NCI-H2171 treated with DMSO at 0.1 percent for 48 hours (cell line): ENCODE measurements at regions not wholly inside any gene's neighbourhood (a gene's known extent, or its start where the extent isn't known, plus 50 kb on each side); places are given as distances from the start of the nearest gene placed in this dataset.

Source experiments
- DNase-seq: peaks from one replicate; lab custom pipeline; 2025; lab: John Stamatoyannopoulos, UW

DNA sequence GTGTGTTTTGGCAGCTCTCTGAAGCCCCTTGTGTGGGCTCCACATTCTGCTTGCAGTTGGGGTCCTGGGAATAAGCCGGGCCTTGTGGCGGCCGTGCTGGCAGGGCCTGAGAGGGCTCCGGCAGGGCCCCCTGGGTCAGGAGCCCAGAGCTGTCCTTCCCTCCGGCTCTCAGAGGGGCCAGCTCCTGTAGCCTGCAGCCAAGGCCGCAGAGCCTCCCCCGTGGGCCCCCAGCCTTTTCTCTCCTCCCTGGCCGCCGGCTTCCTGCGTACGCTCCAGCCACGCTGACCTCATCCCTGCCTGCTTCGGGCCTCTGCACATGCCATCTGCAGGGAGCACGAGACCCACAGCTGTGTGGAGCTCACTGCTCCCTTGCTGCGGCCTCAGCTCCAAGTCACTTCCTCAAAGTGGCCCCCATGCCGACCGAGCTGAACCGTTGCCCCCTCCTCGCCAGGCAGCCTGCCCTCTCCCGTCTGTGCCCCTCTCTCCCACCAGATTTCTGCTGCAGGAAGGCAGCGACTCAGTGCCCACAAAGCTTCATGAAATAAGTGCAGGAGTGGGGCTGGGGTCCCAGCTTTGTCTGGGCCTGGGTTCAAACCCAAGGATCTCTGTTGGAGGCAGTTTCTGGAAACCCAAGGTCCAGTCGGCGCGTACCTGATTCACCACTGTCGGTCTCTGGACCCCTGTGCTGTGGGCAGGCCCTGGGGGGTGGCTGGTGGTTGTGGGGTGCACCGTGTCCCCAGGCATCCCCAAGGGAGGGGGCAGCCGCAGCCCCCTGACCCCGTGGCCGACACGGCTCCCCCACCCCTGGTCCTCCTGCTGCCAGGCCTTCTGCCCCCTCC lies 57.1 kb upstream of the NKX1-1 start:
- no peak for DNase-seq

DNA sequence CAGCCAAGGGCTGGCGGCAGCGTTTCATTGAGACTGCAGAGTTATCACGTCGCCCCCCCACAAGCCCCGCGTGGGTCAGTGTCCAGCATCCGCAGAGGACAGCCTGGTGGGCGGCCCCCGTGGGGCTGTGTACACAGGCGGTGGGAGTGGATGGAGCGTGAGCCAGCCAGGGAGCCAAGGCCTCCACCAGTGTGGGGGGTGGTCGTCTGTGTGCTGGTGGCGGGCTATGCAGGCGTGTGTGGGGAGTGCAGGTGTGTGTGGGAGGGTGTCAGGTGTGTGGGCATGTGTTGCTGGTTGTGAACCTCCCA lies 56.5 kb upstream of the NKX1-1 start:
- no peak for DNase-seq

DNA sequence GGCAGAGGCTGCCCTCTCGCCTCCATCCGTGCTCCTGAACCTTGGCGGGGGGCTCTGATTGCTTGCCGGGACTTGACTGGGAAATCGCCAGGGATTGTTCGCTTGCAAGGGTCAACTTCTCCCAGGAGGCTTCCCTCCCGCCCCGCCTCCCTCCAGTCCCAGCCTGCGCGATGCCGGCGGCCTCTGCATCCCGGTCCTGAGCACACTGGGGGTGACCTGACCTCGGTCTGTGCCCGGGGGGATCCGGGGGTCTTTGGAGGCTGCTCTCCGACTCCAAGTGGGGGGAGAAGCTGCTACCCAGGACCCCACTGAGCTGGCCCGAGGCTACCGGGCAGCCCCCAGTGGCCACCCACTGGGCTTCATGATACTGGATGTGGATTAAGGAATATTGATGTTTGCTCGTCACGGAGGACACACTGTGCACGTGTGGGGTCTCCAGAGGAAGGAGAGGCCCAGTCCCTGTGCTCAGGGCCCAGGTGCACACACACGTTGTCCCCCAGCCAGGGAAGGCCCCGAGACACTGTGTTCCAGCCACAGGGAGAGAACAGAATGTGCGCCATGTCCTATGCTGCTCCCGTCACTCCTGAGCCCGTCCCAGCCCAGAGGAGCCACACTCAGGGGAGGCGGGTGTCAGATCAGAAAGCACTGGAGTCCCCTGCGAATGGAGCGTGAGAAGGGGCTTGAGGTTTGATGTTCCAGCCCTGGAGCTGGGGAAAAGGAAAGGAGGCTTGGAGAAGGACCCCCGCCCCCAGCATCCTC lies 55.9 kb upstream of the NKX1-1 start:
- no peak for DNase-seq

DNA sequence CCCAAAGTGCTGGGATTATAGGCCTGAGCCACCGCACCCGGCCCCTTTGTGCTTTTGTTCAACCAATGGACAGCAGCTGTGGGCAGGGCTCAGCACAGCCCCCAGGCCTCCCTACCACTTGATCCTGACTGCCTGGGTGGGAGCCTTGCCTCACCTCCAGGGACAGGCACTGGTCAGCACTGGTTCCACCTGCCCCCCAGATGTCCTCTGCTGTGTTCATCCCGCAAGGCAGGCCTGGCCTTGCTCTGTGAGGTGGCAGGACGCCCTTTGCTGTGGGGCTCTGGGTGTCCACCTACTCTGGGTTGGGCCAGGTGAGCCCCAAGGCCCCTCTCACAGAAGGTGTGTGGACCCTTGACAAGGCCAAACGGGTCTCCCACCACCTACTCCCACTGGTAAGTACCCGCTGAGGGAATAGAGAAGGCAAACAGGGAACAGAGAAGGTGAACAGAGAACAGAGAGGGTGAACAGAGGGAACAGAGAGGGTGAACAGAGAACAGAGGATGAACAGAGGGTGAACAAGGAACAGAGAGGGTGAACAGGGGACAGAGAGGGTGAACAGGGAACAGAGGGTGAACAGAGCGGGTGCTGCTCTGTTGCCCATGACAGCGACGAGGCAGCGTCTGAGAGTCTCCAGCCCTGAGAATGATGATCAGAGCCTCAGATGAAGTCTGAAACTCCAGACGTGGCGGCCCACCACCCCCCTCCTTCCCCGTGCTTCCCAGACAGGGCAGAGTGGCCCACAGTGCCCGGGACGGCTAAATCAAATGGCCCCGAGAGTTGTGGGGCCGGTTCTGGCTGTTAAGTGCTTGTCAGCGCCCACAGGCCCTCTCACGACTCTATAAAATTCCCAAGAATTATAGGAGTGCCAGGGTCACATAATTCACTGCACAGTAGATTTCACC lies 55.0 kb upstream of the NKX1-1 start:
- no peak for DNase-seq

DNA sequence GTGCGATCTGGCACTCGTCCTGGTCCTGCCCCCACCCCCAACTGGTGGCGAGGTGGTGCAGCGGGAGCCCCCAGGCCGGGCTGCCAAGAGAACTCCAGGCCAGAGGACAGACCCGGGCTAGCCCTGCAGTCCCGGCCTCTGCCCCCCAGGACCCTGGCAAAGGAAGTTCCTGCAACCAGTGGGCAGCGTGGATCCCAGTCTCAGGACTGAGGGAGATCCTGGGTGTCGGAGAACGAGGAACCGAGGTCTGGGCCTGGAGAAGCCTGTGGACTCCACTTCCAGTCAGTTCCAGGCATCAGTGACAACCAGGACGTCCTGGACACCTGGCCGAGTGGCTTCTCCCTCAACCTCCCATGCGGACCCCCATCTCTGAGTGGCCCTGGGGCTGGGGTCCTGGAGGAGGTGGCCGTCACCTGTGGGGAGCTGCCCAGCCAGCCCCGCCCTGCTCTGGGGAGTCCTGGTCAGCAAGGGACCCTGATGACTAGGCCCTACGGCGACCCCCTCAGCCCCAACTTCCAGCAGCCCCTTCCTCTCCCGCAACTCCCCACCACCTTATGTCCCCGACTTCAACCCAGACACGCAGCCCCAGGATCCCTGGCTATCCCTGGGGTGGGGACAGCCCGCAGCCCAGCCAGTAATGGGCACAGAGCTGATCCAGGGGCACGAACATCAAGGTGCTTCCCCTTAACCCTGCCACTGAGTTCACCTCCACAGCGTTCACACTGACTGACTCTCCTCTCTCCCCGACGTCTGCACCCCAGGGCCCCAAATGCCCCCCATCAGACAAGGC lies 53.7 kb upstream of the NKX1-1 start:
- no peak for DNase-seq

DNA sequence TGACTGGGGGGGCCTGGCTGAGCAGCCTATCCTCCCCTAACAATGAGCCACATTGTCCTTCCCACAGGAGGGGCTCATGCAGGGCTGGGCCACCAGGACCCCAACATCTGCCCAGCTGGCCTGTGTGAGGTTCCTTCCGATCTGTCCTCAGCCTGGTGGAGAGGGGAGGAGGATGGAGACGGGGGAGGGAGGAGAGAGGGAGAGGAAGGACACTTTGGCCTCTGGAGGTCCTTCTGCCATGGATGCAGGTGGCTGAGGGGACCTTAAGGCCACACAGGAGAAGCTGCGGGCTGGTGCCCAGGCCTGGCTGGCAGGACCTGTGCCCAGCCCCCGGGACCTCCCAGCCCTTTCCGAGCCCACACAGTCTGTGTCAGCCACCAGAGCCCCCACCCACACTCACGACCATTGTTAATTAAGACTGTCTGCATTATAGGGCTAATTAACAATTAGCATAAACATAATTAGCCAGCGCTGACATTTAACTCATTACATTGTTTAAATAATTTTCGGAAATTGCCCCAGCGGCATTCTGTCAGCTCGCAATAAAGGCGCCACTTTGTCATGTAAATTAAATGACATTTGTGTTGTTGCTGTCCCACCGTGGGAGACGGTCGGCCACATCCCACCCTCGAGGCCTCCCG lies 53.0 kb upstream of the NKX1-1 start:
- DNase-seq: no peak

DNA sequence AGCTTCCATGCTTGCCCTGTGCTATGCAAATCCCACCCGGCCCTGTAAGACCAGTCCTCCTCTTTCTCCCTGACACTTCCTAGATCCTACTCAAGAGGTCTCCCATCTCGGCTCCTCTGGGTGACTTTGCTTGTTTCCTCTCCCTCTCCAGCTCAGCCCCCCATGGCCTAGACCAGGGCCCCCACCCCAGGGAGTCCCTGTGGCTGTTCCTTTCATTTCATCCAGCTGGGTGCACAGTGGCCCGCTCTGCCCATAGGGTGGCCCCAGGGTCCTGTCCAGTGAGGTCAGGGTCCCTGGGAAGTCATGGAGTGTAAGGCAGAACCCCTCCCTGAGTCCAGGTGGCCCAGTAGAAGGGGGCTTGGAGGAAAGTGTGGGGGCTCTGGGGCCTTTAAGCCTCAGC lies 52.3 kb upstream of the NKX1-1 start:
- DNase-seq: no peak
